GM23338 (cell line): ENCODE measurements at regions not wholly inside any gene's neighbourhood (a gene's known extent, or its start where the extent isn't known, plus 50 kb on each side); places are given as distances from the start of the nearest gene placed in this dataset.

Experiments
- ATAC-seq: fragments of 200-7000 bp; cut with Tn5 transposase; 3 replicates; pipeline ENCODE4 v1.9.1; 2020
- DNase-seq: peaks from one replicate; pipeline ENCODE4 v3.0.0-alpha.2; 2015; ENCODE audit warnings: low spot score
- H2AFZ ChIP-seq: fragments of 200-600 bp; sonication (generic); 2 replicates; pipeline ENCODE4 v1.8.0; 2016; ENCODE audit warnings: antibody characterized with exemption, mild to moderate bottlenecking, moderate library complexity
- H3F3A ChIP-seq: fragments of 200-600 bp; sonication (generic); replicated peaks from 2 replicates; pipeline ENCODE4 v1.8.0; 2017; ENCODE audit warnings: antibody characterized with exemption, mixed run types, low read depth
- H3K27ac ChIP-seq: fragments of 200-600 bp; sonication (generic); 2 replicates; pipeline ENCODE4 v1.6.1; 2016; ENCODE audit warnings: low read depth
- H3K27me3 ChIP-seq: fragments of 200-600 bp; sonication (generic); 2 replicates; pipeline ENCODE4 v1.8.0; 2016; ENCODE audit warnings: mild to moderate bottlenecking, mixed run types, moderate library complexity; ENCODE audit not compliant: insufficient read depth
- H3K36me3 ChIP-seq: fragments of 200-600 bp; sonication (generic); 2 replicates; pipeline ENCODE4 v1.8.0; 2016; ENCODE audit warnings: mild to moderate bottlenecking; ENCODE audit not compliant: insufficient read depth
- H3K4me1 ChIP-seq: fragments of 200-600 bp; sonication (generic); 2 replicates; pipeline ENCODE4 v1.8.0; 2016; ENCODE audit warnings: mild to moderate bottlenecking, moderate library complexity; ENCODE audit not compliant: insufficient read depth
- H3K4me2 ChIP-seq: fragments of 200-600 bp; sonication (generic); 2 replicates; pipeline ENCODE4 v1.7.1; 2017; ENCODE audit warnings: mixed run types
- H3K4me3 ChIP-seq: fragments of 200-600 bp; sonication (generic); 2 replicates; pipeline ENCODE4 v1.6.1; 2016; ENCODE audit warnings: mixed run types
- H3K79me2 ChIP-seq: fragments of 200-600 bp; sonication (generic); replicated peaks from 2 replicates; pipeline ENCODE4 v1.8.0; 2017; ENCODE audit warnings: mild to moderate bottlenecking; ENCODE audit not compliant: insufficient read depth
- H3K9me2 ChIP-seq: fragments of 200-600 bp; sonication (generic); 2 replicates; pipeline ENCODE4 v1.8.0; 2017; ENCODE audit not compliant: insufficient read depth
- H4K20me1 ChIP-seq: fragments of 200-600 bp; sonication (generic); replicated peaks from 2 replicates; pipeline ENCODE4 v1.8.0; 2017; ENCODE audit warnings: mild to moderate bottlenecking; ENCODE audit not compliant: insufficient read depth
- H3K27ac Mint-ChIP-seq: 2 replicates; pipeline ENCODE4 v1.8.0; 2020; ENCODE audit warnings: inconsistent platforms, mild to moderate bottlenecking, moderate library complexity, mixed read lengths
- H3K27me3 Mint-ChIP-seq: 3 replicates; pipeline ENCODE4 v1.8.0; 2022; ENCODE audit warnings: low read depth, mild to moderate bottlenecking, moderate library complexity, mixed read lengths, inconsistent platforms; ENCODE audit not compliant: insufficient read depth, poor library complexity
- H3K36me3 Mint-ChIP-seq: 3 replicates; pipeline ENCODE4 v1.8.0; 2021; ENCODE audit warnings: low read depth, mild to moderate bottlenecking, inconsistent platforms, moderate library complexity, mixed read lengths
- H3K4me1 Mint-ChIP-seq: 3 replicates; pipeline ENCODE4 v1.8.0; 2020; ENCODE audit warnings: mild to moderate bottlenecking, inconsistent platforms, mixed read lengths
- H3K4me3 Mint-ChIP-seq: 3 replicates; pipeline ENCODE4 v1.8.0; 2021; ENCODE audit warnings: moderate library complexity, mild to moderate bottlenecking, inconsistent platforms, mixed read lengths
- H3K9me3 Mint-ChIP-seq: 3 replicates; pipeline ENCODE4 v1.8.0; 2020; ENCODE audit warnings: moderate library complexity, mild to moderate bottlenecking, inconsistent platforms, mixed read lengths
- CREB1 ChIP-seq: fragments of 250-450 bp; sonication (Bioruptor Pico); IDR thresholded peaks from 2 replicates; pipeline ENCODE4 v1.5.0; 2020; ENCODE audit warnings: low read depth, mild to moderate bottlenecking, moderate library complexity
- CTCF ChIP-seq, 2 experiments: fragments of 200-600 bp in 1 of 2; sonication (generic) in 1 of 2; conservative IDR thresholded peaks; 2 replicates each; pipeline versions ENCODE4 v1.5.1 to v1.6.1; 2016 to 2017; ENCODE audit warnings: antibody characterized with exemption in 2 of 2, low read depth in 2 of 2, mild to moderate bottlenecking in 2 of 2, moderate library complexity in 1 of 2
- EZH2 ChIP-seq: fragments of 200-600 bp; sonication (generic); IDR thresholded peaks from one replicate; pipeline ENCODE4 v1.8.0; 2017; ENCODE audit warnings: antibody characterized with exemption, mild to moderate bottlenecking, low read depth; ENCODE audit not compliant: unreplicated experiment
- EZH2phosphoT487 ChIP-seq: fragments of 200-600 bp; sonication (generic); IDR thresholded peaks from one replicate; pipeline ENCODE4 v1.8.1; 2018; ENCODE audit warnings: antibody characterized with exemption; ENCODE audit not compliant: unreplicated experiment
- NANOG ChIP-seq: IDR thresholded peaks from 2 replicates; pipeline ENCODE4 v1.6.1; 2016; ENCODE audit warnings: antibody characterized with exemption, borderline replicate concordance
- POLR2AphosphoS5 ChIP-seq: IDR thresholded peaks from 2 replicates; pipeline ENCODE4 v1.6.1; 2016; ENCODE audit warnings: antibody characterized with exemption, low read depth
- REST ChIP-seq: IDR thresholded peaks from one replicate; pipeline ENCODE4 v1.6.1; 2018; ENCODE audit warnings: antibody characterized with exemption; ENCODE audit not compliant: unreplicated experiment
- STAT1 ChIP-seq: IDR thresholded peaks from one replicate; pipeline ENCODE4 v1.6.1; 2016; ENCODE audit warnings: antibody characterized with exemption; ENCODE audit not compliant: unreplicated experiment
- ZNF462 ChIP-seq: fragments of 250-450 bp; sonication (Bioruptor Pico); IDR thresholded peaks from 2 replicates; pipeline ENCODE4 v1.5.0; 2020; ENCODE audit warnings: mild to moderate bottlenecking, moderate library complexity

- TF ChIP-seq ZNF462 = no peak
- no peak for TF ChIP-seq CREB1 (CRISPR knock-in tag)
- TF ChIP-seq EZH2phosphoT487 = no peak
These were observed 182.4 kb upstream of the ADGRL2 start (continued) for GRCh38 chr1:81618376-81618775.

GRCh38 chr1:81617308-81617967 lies 183.3 kb upstream of the ADGRL2 start:
- DNase-seq = peak; percentile 18
- Histone ChIP-seq H3K4me1 (no peaks in the 10 kb centered on the region), H3K79me2 (no peaks in the 10 kb centered on the region), H3K36me3 (no peaks in the 10 kb centered on the region), H3K27ac (no peak overlapping the region), H3K4me2 (no peak overlapping the region), H2AFZ (peak overlapping the region; percentile 66; the same call in 1 of the 2 replicates), H4K20me1 (no peaks in the 10 kb centered on the region), H3K4me3 (no peak overlapping the region), H3F3A (no peaks in the 10 kb centered on the region), H3K27me3 (no peaks in the 10 kb centered on the region), H3K9me2 (peaks cover under 1% of the 10 kb centered on the region; the same call in 1 of the 2 replicates)
- peaks cover 18% of the 10 kb centered on the region for H3K9me3 Mint-ChIP-seq
- no peaks in the 10 kb centered on the region for H3K27me3 Mint-ChIP-seq
- H3K4me3 Mint-ChIP-seq = no peak overlapping the region
- H3K4me1 Mint-ChIP-seq = peaks cover 4% of the 10 kb centered on the region; the same call in 2 of the 3 replicates
- no peak overlapping the region for H3K27ac Mint-ChIP-seq
- ATAC-seq = no peak
- H3K36me3 Mint-ChIP-seq = peaks cover 8% of the 10 kb centered on the region; the same call in 2 of the 3 replicates
- no peak for TF ChIP-seq EZH2
- no peak for TF ChIP-seq NANOG
- no peak for TF ChIP-seq STAT1
- TF ChIP-seq REST = no peak
- peak in 1 of 2 experiments; percentile 23; a peak in 1 of 4 replicates for TF ChIP-seq CTCF (conservative IDR thresholded peaks at IDR 0.05; ENCODE audit: low read depth in 2 of 2)
- no peak for TF ChIP-seq POLR2AphosphoS5
